Endodermal cell (in vitro differentiated cells): ENCODE measurements at regions not wholly inside any gene's neighbourhood (a gene's known extent, or its start where the extent isn't known, plus 50 kb on each side); places are given as distances from the start of the nearest gene placed in this dataset.

Source experiments
- DNase-seq: peaks from one replicate; pipeline ENCODE4 v3.0.0-alpha.2; 2017
- H3K27ac ChIP-seq: 2 replicates; pipeline ENCODE4 v1.5.1; 2013; ENCODE audit warnings: mild to moderate bottlenecking, low read depth, low read length, moderate library complexity
- H3K27me3 ChIP-seq: 2 replicates; pipeline ENCODE4 v1.6.1; 2013; ENCODE audit warnings: mild to moderate bottlenecking, low read length, moderate library complexity; ENCODE audit not compliant: insufficient read depth, control insufficient read depth, poor library complexity, severe bottlenecking
- H3K36me3 ChIP-seq: 2 replicates; pipeline ENCODE4 v1.7.0; 2013; ENCODE audit warnings: mild to moderate bottlenecking, low read length, moderate library complexity; ENCODE audit not compliant: control insufficient read depth, insufficient read depth
- H3K4me1 ChIP-seq: one replicate; pipeline ENCODE4 v1.7.0; 2013; ENCODE audit warnings: low read length; ENCODE audit not compliant: control insufficient read depth, insufficient read depth
- H3K4me3 ChIP-seq: 2 replicates; pipeline ENCODE4 v1.5.1; 2013; ENCODE audit warnings: mild to moderate bottlenecking, low read length, moderate library complexity
- H3K9ac ChIP-seq: 2 replicates; pipeline ENCODE4 v1.6.1; 2013; ENCODE audit warnings: mild to moderate bottlenecking, low read length, moderate library complexity; ENCODE audit not compliant: poor library complexity, severe bottlenecking; ENCODE audit errors: extremely low read depth
- H3K9me3 ChIP-seq: 2 replicates; pipeline ENCODE4 v1.6.1; 2013; ENCODE audit warnings: mild to moderate bottlenecking, low read length, moderate library complexity; ENCODE audit not compliant: control insufficient read depth
- H3K27ac Mint-ChIP-seq: 2 replicates; pipeline ENCODE4 v1.8.0; 2020; ENCODE audit warnings: mixed read lengths
- H3K27me3 Mint-ChIP-seq: 2 replicates; pipeline ENCODE4 v1.8.0; 2021; ENCODE audit warnings: mild to moderate bottlenecking, mixed read lengths; ENCODE audit not compliant: insufficient read depth
- H3K36me3 Mint-ChIP-seq: 2 replicates; pipeline ENCODE4 v1.8.0; 2020; ENCODE audit warnings: low read depth, mixed read lengths
- H3K4me1 Mint-ChIP-seq: 2 replicates; pipeline ENCODE4 v1.8.0; 2020; ENCODE audit warnings: mixed read lengths
- H3K4me3 Mint-ChIP-seq: 2 replicates; pipeline ENCODE4 v1.8.0; 2020; ENCODE audit warnings: mild to moderate bottlenecking, moderate library complexity, mixed read lengths
- H3K9me3 Mint-ChIP-seq: 2 replicates; pipeline ENCODE4 v1.8.0; 2020; ENCODE audit warnings: mild to moderate bottlenecking, mixed read lengths
- CTCF ChIP-seq: fragments of 200-600 bp; sonication (generic); conservative IDR thresholded peaks from 2 replicates; pipeline ENCODE4 v1.5.0; 2021; ENCODE audit warnings: antibody characterized with exemption, mild to moderate bottlenecking
- WGBS, 2 experiments: methylation state at CpG; one replicate each; pipeline versions ENCODE4 v1.1.5 to v1.1.7; 2013; ENCODE audit warnings: missing lambda C conversion rate in 2 of 2, mixed read lengths in 1 of 2; ENCODE audit not compliant: insufficient coverage in 1 of 2, insufficient read length in 1 of 2; 5-methylcytosine and 5-hydroxymethylcytosine counted together

DNA sequence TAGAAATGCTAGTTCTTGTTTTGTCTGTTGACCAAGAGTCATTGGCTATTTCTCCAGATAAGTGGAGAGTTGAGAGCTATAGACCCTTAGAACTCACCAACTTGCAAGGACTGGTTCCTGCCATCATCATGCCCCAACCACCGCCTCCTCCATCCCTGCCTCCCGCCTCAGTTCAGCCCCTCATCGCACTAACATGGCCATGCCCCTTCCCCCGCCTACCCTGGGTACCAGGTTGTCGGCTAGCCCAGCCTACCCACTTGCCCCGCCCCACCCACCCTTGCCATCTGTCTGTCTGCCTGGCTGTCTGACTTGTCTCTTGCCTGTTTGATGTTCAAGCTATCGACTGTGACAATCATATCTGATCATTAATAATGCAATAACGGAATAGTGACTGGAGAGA, 154.1 kb downstream of the TRIM29 start:
- no peaks in the 10 kb centered on the region for H3K9me3 Mint-ChIP-seq
- WGBS, 2 experiments = 87 to 89% methylated on average over 4 to 8 of the region's 8 CpGs

DNA sequence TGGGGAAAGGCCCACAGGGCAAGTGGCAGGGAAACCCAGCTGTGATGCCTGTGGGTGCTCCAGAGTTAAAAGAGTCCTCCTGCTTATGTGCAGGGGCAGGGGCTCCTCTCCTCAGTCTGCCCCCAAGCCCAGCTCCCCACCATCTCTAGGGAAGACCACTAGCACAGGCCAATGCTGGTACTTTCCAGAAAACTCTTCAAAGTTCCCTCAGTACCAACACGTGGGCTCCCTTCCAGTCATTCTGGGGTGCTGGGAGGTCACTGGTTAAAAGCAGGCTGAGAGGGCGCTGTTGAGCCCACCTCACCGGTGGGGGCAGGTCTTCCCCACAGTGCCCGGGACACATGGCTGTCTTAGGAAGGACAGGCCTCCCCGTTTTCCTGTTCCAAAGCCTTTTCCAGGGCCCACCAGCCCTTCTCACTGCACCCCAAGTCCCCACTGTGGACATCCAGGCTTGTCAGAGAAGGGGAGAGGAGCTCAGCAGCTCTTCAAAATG, 154.6 kb downstream of the TRIM29 start:
- H3K4me1 Mint-ChIP-seq = no peaks in the 10 kb centered on the region

More for the DNA sequence above, 154.1 kb downstream of the TRIM29 start:
- Mint-ChIP-seq H3K27me3 (peaks cover 55% of the 10 kb centered on the region), H3K36me3 (no peaks in the 10 kb centered on the region), H3K4me1 (no peaks in the 10 kb centered on the region), H3K27ac (no peak overlapping the region), H3K4me3 (no peak overlapping the region)
- no peak for DNase-seq
- Histone ChIP-seq H3K27me3 (peaks cover 7% of the 10 kb centered on the region), H3K9me3 (no peaks in the 10 kb centered on the region), H3K36me3 (no peaks in the 10 kb centered on the region), H3K9ac (no peak overlapping the region), H3K27ac (no peak overlapping the region), H3K4me1 (no peaks in the 10 kb centered on the region), H3K4me3 (no peak overlapping the region)
- no peak for TF ChIP-seq CTCF

GRCh38 chr11:119982517-119983239, 155.2 kb downstream of the TRIM29 start:
- H3K4me3 ChIP-seq = no peak overlapping the region
- DNase-seq = no peak
- no peak for TF ChIP-seq CTCF
- 81 to 93% methylated on average over 14 to 16 of the region's 16 CpGs for WGBS, 2 experiments
- H3K27ac ChIP-seq = no peak overlapping the region
- H3K4me1 Mint-ChIP-seq = no peaks in the 10 kb centered on the region
- no peaks in the 10 kb centered on the region for H3K9me3 Mint-ChIP-seq
- peaks cover 60% of the 10 kb centered on the region for H3K27me3 Mint-ChIP-seq
- no peak overlapping the region for H3K4me3 Mint-ChIP-seq
- H3K36me3 Mint-ChIP-seq = no peaks in the 10 kb centered on the region
- H3K27me3 ChIP-seq = peaks cover 4% of the 10 kb centered on the region
- no peak overlapping the region for H3K9ac ChIP-seq
- no peak overlapping the region for H3K27ac Mint-ChIP-seq
- no peaks in the 10 kb centered on the region for H3K4me1 ChIP-seq
- no peaks in the 10 kb centered on the region for H3K9me3 ChIP-seq
- no peaks in the 10 kb centered on the region for H3K36me3 ChIP-seq

More for the DNA sequence above, 154.6 kb downstream of the TRIM29 start:
- H3K27me3 ChIP-seq = peaks cover 2% of the 10 kb centered on the region
- no peaks in the 10 kb centered on the region for H3K4me1 ChIP-seq
- TF ChIP-seq CTCF = peak; percentile 69
- Mint-ChIP-seq H3K27ac (no peak overlapping the region), H3K36me3 (no peaks in the 10 kb centered on the region), H3K4me3 (no peak overlapping the region), H3K9me3 (no peaks in the 10 kb centered on the region), H3K27me3 (peaks cover 58% of the 10 kb centered on the region)
- 61 to 74% methylated on average over 3 to 5 of the region's 5 CpGs for WGBS, 2 experiments
- H3K9ac ChIP-seq = no peak overlapping the region
- no peak overlapping the region for H3K4me3 ChIP-seq
- no peaks in the 10 kb centered on the region for H3K9me3 ChIP-seq
- H3K36me3 ChIP-seq = no peaks in the 10 kb centered on the region
- DNase-seq = peak; percentile 74
- no peak overlapping the region for H3K27ac ChIP-seq
